ENCODE measurements at regions not wholly inside any gene's neighbourhood (a gene's known extent, or its start where the extent isn't known, plus 50 kb on each side); places are given as distances from the start of the nearest gene placed in this dataset.
A peak's percentile ranks its signal among the peaks of the same experiment; 100 is the strongest.
"Not testable (repeated sequence)": the region's sequence is repeated elsewhere in the genome, so short reads cannot be mapped to it uniquely, and the experiment has no call there.

GRCh38 chr4:9505341-9505740 is 61.1 kb downstream of the DEFB131A start:
- DNase-seq (ENCODE audit: low read depth); H3K4me3 ChIP-seq (ENCODE audit: low read depth, low read length): not testable (repeated sequence)

- not testable (repeated sequence) for H3K4me3 ChIP-seq (ENCODE audit: low read depth, low read length); DNase-seq (ENCODE audit: low read depth)
Measured at GRCh38 chr4:9506672-9507071, 62.5 kb downstream of the DEFB131A start.

GRCh38 chr4:9512941-9513340 is 68.7 kb downstream of the DEFB131A start:
- not testable (repeated sequence) for H3K4me3 ChIP-seq (ENCODE audit: low read depth, low read length); DNase-seq (ENCODE audit: low read depth)

- not testable (repeated sequence) for DNase-seq (ENCODE audit: low read depth); H3K4me3 ChIP-seq (ENCODE audit: low read depth, low read length)
Measured at GRCh38 chr4:9519631-9520030, 75.4 kb downstream of the DEFB131A start.

GRCh38 chr4:9522903-9523302 is 78.7 kb downstream of the DEFB131A start:
- H3K4me3 ChIP-seq (ENCODE audit: low read depth, low read length); DNase-seq (ENCODE audit: low read depth): not testable (repeated sequence)

- DNase-seq (ENCODE audit: low read depth); H3K4me3 ChIP-seq (ENCODE audit: low read depth, low read length): not testable (repeated sequence)
Measured at GRCh38 chr4:9524406-9524805, 80.2 kb downstream of the DEFB131A start.

- DNase-seq (ENCODE audit: low read depth), result peak; percentile 48
- TF ChIP-seq CTCF (conservative IDR thresholded peaks at IDR 0.05; ENCODE audit: low read depth, low read length), result peak; percentile 21
- H3K4me3 ChIP-seq (ENCODE audit: low read depth, low read length), result peak overlapping the region; percentile 51
Measured at GRCh38 chr4:9532134-9532862, 88.1 kb downstream of the DEFB131A start.

GRCh38 chr4:9532863-9533192 is 88.6 kb downstream of the DEFB131A start:
- DNase-seq (ENCODE audit: low read depth); H3K4me3 ChIP-seq (ENCODE audit: low read depth, low read length): not testable (repeated sequence)

- H3K4me3 ChIP-seq (ENCODE audit: low read depth, low read length); DNase-seq (ENCODE audit: low read depth): not testable (repeated sequence)
Measured at GRCh38 chr4:9537101-9537500, 92.9 kb downstream of the DEFB131A start.

- not testable (repeated sequence) for H3K4me3 ChIP-seq (ENCODE audit: low read depth, low read length); DNase-seq (ENCODE audit: low read depth)
Measured at GRCh38 chr4:9539939-9540520, 95.8 kb downstream of the DEFB131A start.

- not testable (repeated sequence) for H3K4me3 ChIP-seq (ENCODE audit: low read depth, low read length); DNase-seq (ENCODE audit: low read depth)
Measured at GRCh38 chr4:9541388-9541915, 97.2 kb downstream of the DEFB131A start.

- not testable (repeated sequence) for DNase-seq (ENCODE audit: low read depth); H3K4me3 ChIP-seq (ENCODE audit: low read depth, low read length)
Measured at GRCh38 chr4:9544851-9545250, 100.6 kb downstream of the DEFB131A start.

- not testable (repeated sequence) for H3K4me3 ChIP-seq (ENCODE audit: low read depth, low read length); DNase-seq (ENCODE audit: low read depth)
Measured at GRCh38 chr4:9547470-9547869, 103.3 kb downstream of the DEFB131A start.

- H3K4me3 ChIP-seq (ENCODE audit: low read depth, low read length); DNase-seq (ENCODE audit: low read depth): not testable (repeated sequence)
Measured at GRCh38 chr4:9556076-9556475, 111.9 kb downstream of the DEFB131A start.

GRCh38 chr4:9577869-9578268 is 133.7 kb downstream of the DEFB131A start:
- DNase-seq (ENCODE audit: low read depth); H3K4me3 ChIP-seq (ENCODE audit: low read depth, low read length): not testable (repeated sequence)

- not testable (repeated sequence) for DNase-seq (ENCODE audit: low read depth); H3K4me3 ChIP-seq (ENCODE audit: low read depth, low read length)
Measured at GRCh38 chr4:9582880-9583279, 138.7 kb downstream of the DEFB131A start.
